ENCODE measurements at regions not wholly inside any gene's neighbourhood (a gene's known extent, or its start where the extent isn't known, plus 50 kb on each side); places are given as distances from the start of the nearest gene placed in this dataset.

GRCh38 chr5:6161257-6161656 is 217.1 kb downstream of the MED10 start:
- DNase-seq: no peak

GRCh38 chr5:6159832-6160430 is 218.4 kb downstream of the MED10 start:
- no peak for DNase-seq

GRCh38 chr5:6158974-6159831 is 219.1 kb downstream of the MED10 start:
- no peak for DNase-seq

- no peak for DNase-seq
These were observed 224.1 kb downstream of the MED10 start for GRCh38 chr5:6154216-6154615.

- DNase-seq: no peak
These were observed 232.1 kb downstream of the MED10 start for GRCh38 chr5:6146271-6146670.

- no peak for DNase-seq
These were observed 232.6 kb downstream of the MED10 start for GRCh38 chr5:6145616-6146237.

- no peak for DNase-seq
These were observed 234.8 kb downstream of the MED10 start for GRCh38 chr5:6143523-6143922.

GRCh38 chr5:6142353-6142752 is 236.0 kb downstream of the MED10 start:
- DNase-seq: no peak

- no peak for DNase-seq
These were observed 238.1 kb downstream of the MED10 start for GRCh38 chr5:6140219-6140618.

- DNase-seq: no peak
These were observed 242.4 kb downstream of the MED10 start for GRCh38 chr5:6135977-6136376.

- no peak for DNase-seq
These were observed 244.1 kb downstream of the MED10 start for GRCh38 chr5:6134281-6134680.

- no peak for DNase-seq
These were observed 252.6 kb downstream of the MED10 start for GRCh38 chr5:6125781-6126180.

- no peak for DNase-seq
These were observed 259.7 kb downstream of the MED10 start for GRCh38 chr5:6118691-6119090.

GRCh38 chr5:6117212-6117611 is 261.1 kb downstream of the MED10 start:
- DNase-seq: no peak

GRCh38 chr5:6115852-6116251 is 262.5 kb downstream of the MED10 start:
- DNase-seq: no peak

- DNase-seq: no peak
These were observed 265.8 kb downstream of the MED10 start for GRCh38 chr5:6112538-6112937.

GRCh38 chr5:6112125-6112524 is 266.2 kb downstream of the MED10 start:
- DNase-seq: no peak

GRCh38 chr5:6111131-6111530 is 267.2 kb downstream of the MED10 start:
- no peak for DNase-seq

- no peak for DNase-seq
These were observed 267.8 kb downstream of the MED10 start for GRCh38 chr5:6110441-6111005.

- no peak for DNase-seq
These were observed 269.1 kb downstream of the MED10 start for GRCh38 chr5:6108981-6109825.

GRCh38 chr5:6108540-6108848 is 269.9 kb downstream of the MED10 start:
- no peak for DNase-seq

- DNase-seq: no peak
These were observed 270.4 kb downstream of the MED10 start for GRCh38 chr5:6107675-6108539.
